SK-N-MC (cell line): ENCODE measurements at regions not wholly inside any gene's neighbourhood (a gene's known extent, or its start where the extent isn't known, plus 50 kb on each side); places are given as distances from the start of the nearest gene placed in this dataset.

Experiments used
- EZH2 ChIP-seq: fragments of 200-600 bp; sonication (generic); IDR thresholded peaks from one replicate; pipeline ENCODE4 v1.6.1; 2017; ENCODE audit warnings: antibody characterized with exemption
- FOXP2 ChIP-seq: optimal IDR thresholded peaks from 2 replicates; pipeline ENCODE3; 2011; ENCODE audit warnings: mild to moderate bottlenecking, moderate library complexity; ENCODE audit not compliant: insufficient read depth; ENCODE audit errors: extremely low read length, control extremely low read depth
- POLR2AphosphoS5 ChIP-seq: IDR thresholded peaks from 2 replicates; pipeline ENCODE4 v1.6.1; 2012; ENCODE audit warnings: mild to moderate bottlenecking, low read depth, low read length, borderline replicate concordance

GRCh38 chr1:217039926-217040325 lies 316.7 kb upstream of the ESRRG start:
- no peak for TF ChIP-seq POLR2AphosphoS5
- TF ChIP-seq FOXP2 = no peak
- TF ChIP-seq EZH2 = no peak
